AG04450 (cell line): ENCODE measurements at regions not wholly inside any gene's neighbourhood (a gene's known extent, or its start where the extent isn't known, plus 50 kb on each side); places are given as distances from the start of the nearest gene placed in this dataset.

ENCODE experiments used
- CTCF ChIA-PET: fragments of 300-600, 350-600 bp; formaldehyde crosslinking; extraction: SDS; loops from one replicate; lab custom pipeline; 2022; ENCODE audit warnings: antibody characterized with exemption, inconsistent platforms; lab: Charles Lee
- POLR2A ChIA-PET: fragments of 350-600 bp; formaldehyde crosslinking; extraction: SDS; loops from one replicate; lab custom pipeline; 2021; ENCODE audit warnings: antibody characterized with exemption, inconsistent platforms; lab: Yijun Ruan, JAX
- DNase-seq: peaks from one replicate; pipeline ENCODE4 v3.0.0-alpha.2; 2011; ENCODE audit warnings: low read depth, low spot score
- H3K27ac ChIP-seq: one replicate; pipeline ENCODE4 v1.5.1; 2012; ENCODE audit warnings: low read depth, low read length, control low read depth
- H3K27me3 ChIP-seq: one replicate; pipeline ENCODE4 v1.6.0; 2012; ENCODE audit warnings: low read length; ENCODE audit not compliant: control insufficient read depth, insufficient read depth
- H3K4me3 ChIP-seq: 2 replicates; pipeline ENCODE4 v1.5.1; 2011; ENCODE audit warnings: mild to moderate bottlenecking, low read depth, low read length, control low read depth
- H3K9me3 ChIP-seq: 2 replicates; pipeline ENCODE4 v1.5.1; 2012; ENCODE audit warnings: low read length; ENCODE audit not compliant: control insufficient read depth, insufficient read depth
- CTCF ChIP-seq: IDR thresholded peaks from 2 replicates; pipeline ENCODE4 v1.5.1; 2011; ENCODE audit warnings: low read depth, low read length, control low read depth, inconsistent platforms

GRCh38 chr13:69109891-69110525, 997.6 kb upstream of the ATXN8OS start:
- H3K9me3 ChIP-seq: peaks cover 10% of the 10 kb centered on the region; the same call in 1 of the 2 replicates
- no peak overlapping the region for H3K27ac ChIP-seq
- no peak for DNase-seq
- H3K4me3 ChIP-seq: no peak overlapping the region
- CTCF ChIA-PET: no interaction called here
- H3K27me3 ChIP-seq: no peaks in the 10 kb centered on the region
- no peak for TF ChIP-seq CTCF
- POLR2A ChIA-PET: no interaction called here

GRCh38 chr13:69108486-69108885, 999.1 kb upstream of the ATXN8OS start:
- Histone ChIP-seq H3K27me3 (no peaks in the 10 kb centered on the region), H3K9me3 (peaks cover 10% of the 10 kb centered on the region; the same call in 1 of the 2 replicates), H3K27ac (no peak overlapping the region), H3K4me3 (no peak overlapping the region)
- POLR2A ChIA-PET: no interaction called here
- no peak for DNase-seq
- CTCF ChIA-PET: no interaction called here
- no peak for TF ChIP-seq CTCF

GRCh38 chr13:69107436-69107835, 1000.2 kb upstream of the ATXN8OS start:
- CTCF ChIA-PET: no interaction called here

GRCh38 chr13:69101841-69102240, 1005.8 kb upstream of the ATXN8OS start:
- TF ChIP-seq CTCF: no peak

More at GRCh38 chr13:69107436-69107835, 1000.2 kb upstream of the ATXN8OS start:
- Histone ChIP-seq H3K27me3 (no peaks in the 10 kb centered on the region), H3K27ac (no peak overlapping the region), H3K9me3 (peaks cover 10% of the 10 kb centered on the region; the same call in 1 of the 2 replicates), H3K4me3 (no peak overlapping the region)
- TF ChIP-seq CTCF: no peak
- POLR2A ChIA-PET: no interaction called here
- DNase-seq: no peak

GRCh38 chr13:69094485-69094884, 1013.1 kb upstream of the ATXN8OS start:
- ChIA-PET CTCF (no interaction called here), POLR2A (no interaction called here)
- H3K27ac ChIP-seq: no peak overlapping the region
- H3K9me3 ChIP-seq: peaks cover 3% of the 10 kb centered on the region; the same call in 1 of the 2 replicates
- no peak overlapping the region for H3K4me3 ChIP-seq
- DNase-seq: no peak
- no peak for TF ChIP-seq CTCF
- no peaks in the 10 kb centered on the region for H3K27me3 ChIP-seq

More at GRCh38 chr13:69101841-69102240, 1005.8 kb upstream of the ATXN8OS start:
- Histone ChIP-seq H3K27ac (no peak overlapping the region), H3K27me3 (no peaks in the 10 kb centered on the region), H3K9me3 (peaks cover 12% of the 10 kb centered on the region; the same call in 1 of the 2 replicates), H3K4me3 (no peak overlapping the region)
- no peak for DNase-seq
- POLR2A ChIA-PET: no interaction called here
- CTCF ChIA-PET: no interaction called here
